CD4-positive, alpha-beta T cell (primary cell): ENCODE measurements at regions not wholly inside any gene's neighbourhood (a gene's known extent, or its start where the extent isn't known, plus 50 kb on each side); places are given as distances from the start of the nearest gene placed in this dataset.

Experiments used
- ATAC-seq: fragments of 200-7000 bp; cut with Tn5 transposase; one replicate; pipeline ENCODE4 v1.10.0; 2022; ENCODE audit warnings: mild to moderate bottlenecking; ENCODE audit not compliant: poor library complexity
- CTCF ChIA-PET: fragments of 350-600 bp; sonication (Branson Sonifier 250); formaldehyde crosslinking; loops from one replicate; lab custom pipeline; 2021; ENCODE audit warnings: antibody characterized with exemption, inconsistent platforms; lab: Charles Lee
- POLR2A ChIA-PET: fragments of 350-600 bp; sonication (Branson Sonifier 250); formaldehyde crosslinking; loops from one replicate; lab custom pipeline; 2021; ENCODE audit warnings: antibody characterized with exemption, inconsistent platforms; lab: Charles Lee
- DNase-seq, 14 experiments: peaks; one replicate each; pipeline ENCODE4 v3.0.0-alpha.2; 2013 to 2020; ENCODE audit warnings: mixed read lengths in 2 of 14
- H3K27ac ChIP-seq, 2 donors: one replicate each; pipeline versions ENCODE4 v1.5.1 to v1.7.0; 2013; ENCODE audit warnings: low read length in 2 of 2, low read depth in 1 of 2, mild to moderate bottlenecking in 1 of 2
- H3K27me3 ChIP-seq, 2 experiments: 1 replicate in 1 of 2; 2 replicates in 1 of 2; pipeline versions ENCODE4 v1.6.1 to v1.7.0; 2013; ENCODE audit warnings: low read length in 2 of 2, control low read depth in 1 of 2, mild to moderate bottlenecking in 1 of 2, moderate library complexity in 1 of 2; ENCODE audit not compliant: insufficient read depth in 2 of 2, control insufficient read depth in 1 of 2
- H3K36me3 ChIP-seq: one replicate; pipeline ENCODE4 v1.6.1; 2013; ENCODE audit warnings: low read length, control low read depth; ENCODE audit not compliant: insufficient read depth
- H3K4me1 ChIP-seq: one replicate; pipeline ENCODE4 v1.6.1; 2013; ENCODE audit warnings: low read length, control low read depth; ENCODE audit not compliant: insufficient read depth
- H3K4me3 ChIP-seq: one replicate; pipeline ENCODE4 v1.5.1; 2013; ENCODE audit warnings: mild to moderate bottlenecking, low read length, moderate library complexity
- H3K9me3 ChIP-seq, 2 experiments: 1 replicate in 1 of 2; 2 replicates in 1 of 2; pipeline versions ENCODE4 v1.6.1 to v1.7.0; 2013; ENCODE audit warnings: low read length in 2 of 2, mild to moderate bottlenecking in 2 of 2, control low read depth in 1 of 2, moderate library complexity in 1 of 2; ENCODE audit not compliant: control insufficient read depth in 1 of 2, insufficient read depth in 1 of 2
- H3K27ac Mint-ChIP-seq: one replicate; pipeline ENCODE4 v1.8.0; 2020; ENCODE audit warnings: mixed read lengths
- H3K27me3 Mint-ChIP-seq: one replicate; pipeline ENCODE4 v1.8.0; 2021; ENCODE audit warnings: mixed read lengths
- H3K36me3 Mint-ChIP-seq: one replicate; pipeline ENCODE4 v1.8.0; 2021; ENCODE audit warnings: low read depth, mixed read lengths
- H3K4me1 Mint-ChIP-seq: one replicate; pipeline ENCODE4 v1.8.0; 2021; ENCODE audit warnings: low read depth, mixed read lengths
- H3K4me3 Mint-ChIP-seq: one replicate; pipeline ENCODE4 v1.8.0; 2020; ENCODE audit warnings: mild to moderate bottlenecking, mixed read lengths
- H3K9me3 Mint-ChIP-seq: one replicate; pipeline ENCODE4 v1.8.0; 2020; ENCODE audit warnings: mixed read lengths
- intact Hi-C, 2 experiments: fragments of 100-400 bp; cut with DNase I in 1 of 2; cut with micrococcal nuclease in 1 of 2; formaldehyde crosslinking; loops; one replicate each; pipeline versions ENCODE4 v1.15.1 to v1.9.0; 2023 to 2025; cut with DNase I, micrococcal nuclease
- TF ChIP-seq, protein P1 (sequence below): fragments of 200-600 bp; IDR thresholded peaks from one replicate; pipeline ENCODE4 v1.8.0; 2022; ENCODE audit warnings: antibody characterized with exemption, mild to moderate bottlenecking

- ChIA-PET POLR2A (no interaction called here), CTCF (no interaction called here)
- DNase-seq (no peak), ATAC-seq (no peak)
- Histone ChIP-seq H3K4me1 (no peaks in the 10 kb centered on the region), H3K27ac (no peak overlapping the region), H3K27me3 (no peaks in the 10 kb centered on the region), H3K9me3 (no peaks in the 10 kb centered on the region), H3K4me3 (no peak overlapping the region), H3K36me3 (no peaks in the 10 kb centered on the region)
- H3K36me3 Mint-ChIP-seq, result no peaks in the 10 kb centered on the region
- no peaks in the 10 kb centered on the region for H3K4me1 Mint-ChIP-seq
- no peak overlapping the region for H3K27ac Mint-ChIP-seq
- intact Hi-C loops, result no loop called here
- H3K27me3 Mint-ChIP-seq, result peaks cover 4% of the 10 kb centered on the region
- peaks cover 3% of the 10 kb centered on the region for H3K9me3 Mint-ChIP-seq
- no peak overlapping the region for H3K4me3 Mint-ChIP-seq
- TF ChIP-seq, protein P1, sequence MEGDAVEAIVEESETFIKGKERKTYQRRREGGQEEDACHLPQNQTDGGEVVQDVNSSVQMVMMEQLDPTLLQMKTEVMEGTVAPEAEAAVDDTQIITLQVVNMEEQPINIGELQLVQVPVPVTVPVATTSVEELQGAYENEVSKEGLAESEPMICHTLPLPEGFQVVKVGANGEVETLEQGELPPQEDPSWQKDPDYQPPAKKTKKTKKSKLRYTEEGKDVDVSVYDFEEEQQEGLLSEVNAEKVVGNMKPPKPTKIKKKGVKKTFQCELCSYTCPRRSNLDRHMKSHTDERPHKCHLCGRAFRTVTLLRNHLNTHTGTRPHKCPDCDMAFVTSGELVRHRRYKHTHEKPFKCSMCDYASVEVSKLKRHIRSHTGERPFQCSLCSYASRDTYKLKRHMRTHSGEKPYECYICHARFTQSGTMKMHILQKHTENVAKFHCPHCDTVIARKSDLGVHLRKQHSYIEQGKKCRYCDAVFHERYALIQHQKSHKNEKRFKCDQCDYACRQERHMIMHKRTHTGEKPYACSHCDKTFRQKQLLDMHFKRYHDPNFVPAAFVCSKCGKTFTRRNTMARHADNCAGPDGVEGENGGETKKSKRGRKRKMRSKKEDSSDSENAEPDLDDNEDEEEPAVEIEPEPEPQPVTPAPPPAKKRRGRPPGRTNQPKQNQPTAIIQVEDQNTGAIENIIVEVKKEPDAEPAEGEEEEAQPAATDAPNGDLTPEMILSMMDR, result no peak
Measured at GRCh38 chr18:22467760-22468553, 50.2 kb upstream of the CTAGE1 start.

DNA sequence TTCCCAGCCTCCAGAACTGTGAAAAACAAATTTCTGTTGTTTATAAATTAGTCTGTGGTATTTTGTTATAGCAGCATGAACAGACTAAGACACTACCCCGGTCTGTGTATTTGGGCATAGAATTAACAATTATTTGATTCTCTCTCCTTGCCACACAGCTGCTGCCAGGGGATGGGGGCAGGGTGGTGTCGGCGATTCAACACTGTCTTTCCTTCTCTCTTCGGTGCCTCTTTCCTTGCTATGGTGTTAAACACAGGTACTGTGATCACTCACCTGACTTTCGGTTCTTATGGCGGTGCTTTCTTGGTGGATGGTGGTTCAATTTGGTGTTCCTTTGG lies 50.8 kb upstream of the CTAGE1 start:
- no peak overlapping the region for H3K27ac ChIP-seq
- TF ChIP-seq, protein P1, result no peak
- intact Hi-C loops, result no loop called here
- H3K9me3 ChIP-seq, result no peaks in the 10 kb centered on the region
- DNase-seq, result no peak
- H3K4me3 ChIP-seq, result no peak overlapping the region
- no peaks in the 10 kb centered on the region for H3K4me1 ChIP-seq
- no peak overlapping the region for H3K27ac Mint-ChIP-seq
- H3K27me3 ChIP-seq, result no peaks in the 10 kb centered on the region
- H3K27me3 Mint-ChIP-seq, result peaks cover 4% of the 10 kb centered on the region
- no peaks in the 10 kb centered on the region for H3K36me3 ChIP-seq
- ChIA-PET POLR2A (no interaction called here), CTCF (no interaction called here)
- no peaks in the 10 kb centered on the region for H3K4me1 Mint-ChIP-seq
- no peak overlapping the region for H3K4me3 Mint-ChIP-seq
- H3K36me3 Mint-ChIP-seq, result no peaks in the 10 kb centered on the region
- ATAC-seq, result no peak
- H3K9me3 Mint-ChIP-seq, result peaks cover 3% of the 10 kb centered on the region

- TF ChIP-seq, protein P1, result no peak
- ChIA-PET CTCF (no interaction called here), POLR2A (no interaction called here)
- intact Hi-C loops, result no loop called here
- no peaks in the 10 kb centered on the region for H3K4me1 Mint-ChIP-seq
- Histone ChIP-seq H3K4me3 (no peak overlapping the region), H3K27me3 (no peaks in the 10 kb centered on the region), H3K36me3 (no peaks in the 10 kb centered on the region), H3K27ac (no peak overlapping the region), H3K4me1 (no peaks in the 10 kb centered on the region), H3K9me3 (no peaks in the 10 kb centered on the region)
- H3K27me3 Mint-ChIP-seq, result peaks cover 4% of the 10 kb centered on the region
- no peak overlapping the region for H3K4me3 Mint-ChIP-seq
- H3K9me3 Mint-ChIP-seq, result peaks cover 3% of the 10 kb centered on the region
- no peaks in the 10 kb centered on the region for H3K36me3 Mint-ChIP-seq
- H3K27ac Mint-ChIP-seq, result no peak overlapping the region
- DNase-seq (no peak), ATAC-seq (no peak)
Measured at GRCh38 chr18:22469061-22469734, 51.5 kb upstream of the CTAGE1 start.
